Neuronal stem cell (in vitro differentiated cells): ENCODE measurements at regions not wholly inside any gene's neighbourhood (a gene's known extent, or its start where the extent isn't known, plus 50 kb on each side); places are given as distances from the start of the nearest gene placed in this dataset.

Experiments used
- DNase-seq: peaks from one replicate; pipeline ENCODE4 v3.0.0-alpha.2; 2013; ENCODE audit warnings: low spot score
- H2AFZ ChIP-seq: one replicate; pipeline ENCODE4 v1.6.1; 2013; ENCODE audit warnings: mild to moderate bottlenecking, low read length, inconsistent platforms
- H2AK5ac ChIP-seq: 2 replicates; pipeline ENCODE4 v1.6.1; 2013; ENCODE audit warnings: low read depth, mild to moderate bottlenecking, inconsistent platforms, low read length, moderate library complexity, mixed read lengths
- H2BK120ac ChIP-seq: 2 replicates; pipeline ENCODE4 v1.6.1; 2013; ENCODE audit warnings: low read depth, mild to moderate bottlenecking, inconsistent platforms, low read length, moderate library complexity, mixed read lengths
- H2BK12ac ChIP-seq: one replicate; pipeline ENCODE4 v1.6.1; 2013; ENCODE audit warnings: low read length, inconsistent platforms
- H2BK15ac ChIP-seq: 2 replicates; pipeline ENCODE4 v1.6.1; 2013; ENCODE audit warnings: mild to moderate bottlenecking, low read length, inconsistent platforms, mixed read lengths
- H2BK5ac ChIP-seq: one replicate; pipeline ENCODE4 v1.6.1; 2013; ENCODE audit warnings: inconsistent platforms, mild to moderate bottlenecking, low read length, moderate library complexity
- H3K14ac ChIP-seq: one replicate; pipeline ENCODE4 v1.6.1; 2013; ENCODE audit warnings: low read length, inconsistent platforms
- H3K18ac ChIP-seq: 2 replicates; pipeline ENCODE4 v1.6.1; 2013; ENCODE audit warnings: low read length, inconsistent platforms
- H3K23ac ChIP-seq: 2 replicates; pipeline ENCODE4 v1.6.1; 2013; ENCODE audit warnings: low read depth, mild to moderate bottlenecking, mixed read lengths, low read length, inconsistent platforms; ENCODE audit not compliant: poor library complexity
- H3K27ac ChIP-seq: replicated peaks from 3 replicates; pipeline ENCODE4 v1.5.1; 2013; ENCODE audit warnings: low read length, inconsistent platforms
- H3K27me3 ChIP-seq, 3 experiments: 2 replicates each; pipeline ENCODE4 v1.6.1; 2013; ENCODE audit warnings: low read length in 3 of 3, mild to moderate bottlenecking in 2 of 3, inconsistent platforms in 1 of 3, low read depth in 1 of 3, mixed read lengths in 1 of 3, moderate library complexity in 1 of 3; ENCODE audit not compliant: control insufficient read depth in 3 of 3, insufficient read depth in 3 of 3
- H3K36me3 ChIP-seq, 2 donors: replicated peaks in 1 of 2; 2 replicates each; pipeline ENCODE4 v1.6.1; 2013; ENCODE audit warnings: low read length in 2 of 2; ENCODE audit not compliant: control insufficient read depth in 2 of 2, insufficient read depth in 2 of 2
- H3K4ac ChIP-seq: 2 replicates; pipeline ENCODE4 v1.6.1; 2013; ENCODE audit warnings: inconsistent platforms, mild to moderate bottlenecking, low read length, moderate library complexity
- H3K4me1 ChIP-seq, 2 donors: 1 replicate in 1 of 2; 2 replicates in 1 of 2; pipeline ENCODE4 v1.6.1; 2013; ENCODE audit warnings: low read length in 2 of 2, low read depth in 1 of 2; ENCODE audit not compliant: control insufficient read depth in 2 of 2, insufficient read depth in 1 of 2
- H3K4me2 ChIP-seq: one replicate; pipeline ENCODE4 v1.6.1; 2013; ENCODE audit warnings: mild to moderate bottlenecking, low read length, inconsistent platforms; ENCODE audit not compliant: insufficient read depth, poor library complexity, severe bottlenecking
- H3K4me3 ChIP-seq, 2 donors: 2 replicates each; pipeline ENCODE4 v1.5.1; 2013; ENCODE audit warnings: low read length in 2 of 2, mild to moderate bottlenecking in 2 of 2, inconsistent platforms in 1 of 2, moderate library complexity in 1 of 2
- H3K79me1 ChIP-seq: one replicate; pipeline ENCODE4 v1.6.1; 2013; ENCODE audit warnings: low read depth, mild to moderate bottlenecking, inconsistent platforms, low read length, moderate library complexity
- H3K9ac ChIP-seq: one replicate; pipeline ENCODE4 v1.6.1; 2013; ENCODE audit warnings: mild to moderate bottlenecking, low read depth, low read length, inconsistent platforms; ENCODE audit not compliant: poor library complexity
- H3K9me3 ChIP-seq, 2 donors: replicated peaks in 1 of 2; 2 replicates each; pipeline versions ENCODE3 to v1.6.1; 2013; ENCODE audit warnings: low read length in 2 of 2, mild to moderate bottlenecking in 2 of 2, inconsistent platforms in 1 of 2, low read depth in 1 of 2, mixed read lengths in 1 of 2, moderate library complexity in 1 of 2; ENCODE audit not compliant: control insufficient read depth in 2 of 2, insufficient read depth in 1 of 2
- H4K8ac ChIP-seq: one replicate; pipeline ENCODE4 v1.6.1; 2013; ENCODE audit warnings: low read depth, mild to moderate bottlenecking, inconsistent platforms, low read length, moderate library complexity
- H4K91ac ChIP-seq: one replicate; pipeline ENCODE4 v1.6.1; 2013; ENCODE audit warnings: low read length, low read depth, mild to moderate bottlenecking, inconsistent platforms; ENCODE audit not compliant: poor library complexity
- WGBS, 2 donors: extraction: QIAGEN DNeasy Blood & Tissue Kit; methylation state at CpG; one replicate each; pipeline ENCODE4 v1.1.7; 2013; ENCODE audit warnings: missing lambda C conversion rate in 2 of 2, mixed read lengths in 1 of 2; ENCODE audit not compliant: insufficient read length in 2 of 2, insufficient replicate concordance in 1 of 2; ENCODE audit errors: extremely low coverage in 2 of 2; 5-methylcytosine and 5-hydroxymethylcytosine counted together

DNA sequence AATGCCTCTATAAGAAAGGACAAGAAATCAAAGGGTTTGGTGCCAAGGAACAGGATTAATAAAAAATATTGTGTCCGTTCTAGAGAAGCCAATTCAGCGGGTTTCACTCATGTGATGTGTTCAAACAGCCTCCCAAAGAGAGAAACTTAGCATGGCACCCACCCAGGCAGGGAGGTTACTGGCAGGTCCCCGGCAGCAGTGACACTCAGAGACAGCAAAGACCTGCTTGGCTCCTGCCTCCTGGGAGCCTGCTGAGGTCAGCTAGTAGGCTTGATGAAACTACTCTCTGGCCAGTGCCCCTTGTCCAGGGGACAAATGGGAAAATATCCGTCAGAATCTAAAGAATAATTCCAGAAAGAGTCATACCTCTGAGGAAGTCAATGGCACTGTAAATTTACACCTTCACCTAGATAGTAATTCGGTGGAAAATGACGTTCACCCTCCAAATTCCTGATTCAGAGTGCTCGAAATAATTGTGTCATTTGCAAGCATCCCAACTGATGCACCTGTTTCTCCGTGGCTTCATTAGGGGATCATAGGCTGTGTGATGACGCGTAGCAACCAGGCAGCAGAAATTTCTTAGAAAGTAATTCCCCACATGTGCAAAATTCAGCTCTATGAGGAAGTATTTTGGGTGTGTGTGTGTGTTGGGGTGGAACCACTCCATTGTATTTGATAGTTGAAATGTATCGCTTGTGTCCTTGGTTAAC lies 481.5 kb upstream of the ZFHX3 start:
- Histone ChIP-seq H3K4me2 (no peak overlapping the region), H4K91ac (no peak overlapping the region), H2AK5ac (no peak overlapping the region), H3K23ac (no peak overlapping the region), H2BK120ac (no peak overlapping the region), H4K8ac (no peak overlapping the region), H3K79me1 (no peaks in the 10 kb centered on the region), H3K14ac (no peak overlapping the region), H2AFZ (no peak overlapping the region), H3K27ac (no peak overlapping the region), H3K36me3 (no peaks in the 10 kb centered on the region), H2BK5ac (no peak overlapping the region), H3K4ac (no peak overlapping the region), H3K27me3 (no peaks in the 10 kb centered on the region), H3K4me3 (no peak overlapping the region), H3K18ac (no peak overlapping the region), H3K9me3 (peaks cover 0 to 6% of the 10 kb centered on the region in 2 donors), H3K4me1 (no peaks in the 10 kb centered on the region), H2BK15ac (no peak overlapping the region), H3K9ac (no peak overlapping the region), H2BK12ac (no peak overlapping the region)
- DNase-seq: no peak
- no CpG with 5 or more reads among the region's 11 CpGs for WGBS, 2 donors

DNA sequence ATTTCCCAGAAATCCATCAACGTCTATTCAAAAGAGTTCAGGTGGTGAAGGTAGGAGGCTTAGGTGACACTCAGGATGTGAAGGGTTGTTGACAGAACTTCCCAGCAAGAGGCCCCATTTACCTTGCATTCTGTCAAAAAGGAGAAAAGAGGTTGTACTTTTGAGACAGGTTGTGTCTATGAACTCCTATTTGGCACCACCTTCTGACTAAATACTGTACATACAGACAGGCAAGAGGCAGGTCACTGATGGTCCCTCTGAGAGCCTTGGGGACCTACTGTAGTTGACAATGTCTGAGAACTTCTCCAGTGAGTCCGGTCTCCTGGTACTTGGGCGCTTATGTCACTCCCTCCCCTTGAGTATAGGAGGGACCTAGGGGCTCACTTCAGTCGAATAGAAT lies 479.3 kb upstream of the ZFHX3 start:
- Histone ChIP-seq H2BK120ac (no peak overlapping the region), H3K36me3 (no peaks in the 10 kb centered on the region), H3K4me3 (no peak overlapping the region), H4K91ac (no peak overlapping the region), H3K9me3 (no peaks in the 10 kb centered on the region), H3K27me3 (no peaks in the 10 kb centered on the region), H2AK5ac (no peak overlapping the region), H2AFZ (no peak overlapping the region), H4K8ac (no peak overlapping the region), H3K79me1 (no peaks in the 10 kb centered on the region), H3K14ac (no peak overlapping the region), H3K18ac (no peak overlapping the region), H3K4ac (no peak overlapping the region), H2BK15ac (no peak overlapping the region), H3K4me2 (no peak overlapping the region), H3K4me1 (no peaks in the 10 kb centered on the region), H3K23ac (no peak overlapping the region), H2BK5ac (no peak overlapping the region), H3K27ac (no peak overlapping the region), H3K9ac (no peak overlapping the region), H2BK12ac (no peak overlapping the region)
- no peak for DNase-seq
- WGBS, 2 donors: no CpG with 5 or more reads among the region's 4 CpGs

- Histone ChIP-seq H3K79me1 (no peaks in the 10 kb centered on the region), H3K4ac (no peak overlapping the region), H3K4me3 (no peak overlapping the region), H3K27ac (no peak overlapping the region), H2BK12ac (no peak overlapping the region), H3K23ac (no peak overlapping the region), H3K9ac (no peak overlapping the region), H3K9me3 (no peaks in the 10 kb centered on the region), H3K4me2 (no peak overlapping the region), H3K4me1 (no peaks in the 10 kb centered on the region), H3K36me3 (no peaks in the 10 kb centered on the region), H3K18ac (no peak overlapping the region), H2AFZ (no peak overlapping the region), H3K27me3 (no peaks in the 10 kb centered on the region), H2BK5ac (no peak overlapping the region), H4K8ac (no peak overlapping the region), H2BK15ac (no peak overlapping the region), H2BK120ac (no peak overlapping the region), H4K91ac (no peak overlapping the region), H3K14ac (no peak overlapping the region), H2AK5ac (no peak overlapping the region)
- no CpG with 5 or more reads among the region's 13 CpGs for WGBS, 2 donors
- DNase-seq: no peak
Observed at GRCh38 chr16:73526011-73526804, 478.3 kb upstream of the ZFHX3 start.

- no peak overlapping the region for H3K27ac ChIP-seq
- no peak overlapping the region for H2AK5ac ChIP-seq
- H2BK5ac ChIP-seq: no peak overlapping the region
- H3K27me3 ChIP-seq: no peaks in the 10 kb centered on the region
- H3K36me3 ChIP-seq: no peaks in the 10 kb centered on the region
- no peak overlapping the region for H2AFZ ChIP-seq
- no peak overlapping the region for H3K14ac ChIP-seq
- H2BK15ac ChIP-seq: no peak overlapping the region
- H3K4me2 ChIP-seq: no peak overlapping the region
- no peaks in the 10 kb centered on the region for H3K79me1 ChIP-seq
- H2BK120ac ChIP-seq: no peak overlapping the region
- H3K9ac ChIP-seq: no peak overlapping the region
- no peak overlapping the region for H3K18ac ChIP-seq
- no peak for DNase-seq
- no peak overlapping the region for H2BK12ac ChIP-seq
- WGBS, 2 donors: no CpG with 5 or more reads among the region's 4 CpGs
- H3K4me3 ChIP-seq: no peak overlapping the region
- no peaks in the 10 kb centered on the region for H3K9me3 ChIP-seq
- H3K4me1 ChIP-seq: peaks cover 0 to 2% of the 10 kb centered on the region in 2 donors
- H3K4ac ChIP-seq: no peak overlapping the region
- no peak overlapping the region for H4K8ac ChIP-seq
- H3K23ac ChIP-seq: no peak overlapping the region
- no peak overlapping the region for H4K91ac ChIP-seq
Observed at GRCh38 chr16:73523209-73523608, 475.3 kb upstream of the ZFHX3 start.
